Fibroblast of lung (primary cell): ENCODE measurements at regions not wholly inside any gene's neighbourhood (a gene's known extent, or its start where the extent isn't known, plus 50 kb on each side); places are given as distances from the start of the nearest gene placed in this dataset.

ENCODE experiments used
- DNase-seq, 2 donors: peaks; one replicate each; pipeline versions ENCODE4 v3.0.0 to v3.0.0-alpha.2; 2010; ENCODE audit warnings: low read depth in 2 of 2
- H2AFZ ChIP-seq: 2 replicates; pipeline ENCODE4 v1.5.1; 2012; ENCODE audit warnings: low read length, control low read depth, inconsistent platforms
- H3K27ac ChIP-seq: 2 replicates; pipeline ENCODE4 v1.5.1; 2011; ENCODE audit warnings: low read length, control low read depth; ENCODE audit not compliant: insufficient read depth
- H3K27me3 ChIP-seq: 2 replicates; pipeline ENCODE4 v1.5.1; 2011; ENCODE audit warnings: mild to moderate bottlenecking, low read length; ENCODE audit not compliant: control insufficient read depth, insufficient read depth
- H3K36me3 ChIP-seq: 2 replicates; pipeline ENCODE4 v1.5.1; 2011; ENCODE audit warnings: low read length; ENCODE audit not compliant: control insufficient read depth, insufficient read depth
- H3K4me1 ChIP-seq: 2 replicates; pipeline ENCODE4 v1.5.1; 2011; ENCODE audit warnings: low read length; ENCODE audit not compliant: control insufficient read depth, insufficient read depth; ENCODE audit errors: extremely low read depth
- H3K4me2 ChIP-seq: 2 replicates; pipeline ENCODE4 v1.5.1; 2011; ENCODE audit warnings: low read length, control low read depth; ENCODE audit not compliant: insufficient read depth; ENCODE audit errors: extremely low read depth
- H3K4me3 ChIP-seq, 4 experiments: fragments of 200-600 bp in 1 of 4; sonication (generic) in 1 of 4; replicated peaks in 1 of 4; 2 replicates each; pipeline ENCODE4 v1.5.1; 2011 to 2016; ENCODE audit warnings: low read length in 4 of 4, low read depth in 3 of 4, mild to moderate bottlenecking in 3 of 4, control low read depth in 2 of 4, inconsistent platforms in 1 of 4, mixed read lengths in 1 of 4; ENCODE audit not compliant: insufficient read depth in 1 of 4; ENCODE audit errors: control extremely low read depth in 1 of 4
- H3K79me2 ChIP-seq: 2 replicates; pipeline ENCODE4 v1.5.1; 2012; ENCODE audit warnings: mild to moderate bottlenecking, low read length, inconsistent platforms; ENCODE audit not compliant: control insufficient read depth, insufficient read depth
- H3K9ac ChIP-seq: 2 replicates; pipeline ENCODE4 v1.5.1; 2011; ENCODE audit warnings: mild to moderate bottlenecking, low read length, control low read depth; ENCODE audit not compliant: insufficient read depth
- H3K9me3 ChIP-seq: 2 replicates; pipeline ENCODE4 v1.5.1; 2012; ENCODE audit warnings: low read depth, low read length; ENCODE audit not compliant: control insufficient read depth, insufficient read depth
- H4K20me1 ChIP-seq: 2 replicates; pipeline ENCODE4 v1.5.1; 2011; ENCODE audit warnings: low read length; ENCODE audit not compliant: control insufficient read depth, insufficient read depth; ENCODE audit errors: extremely low read depth
- CTCF ChIP-seq, 2 donors: IDR thresholded peaks in 1 of 2; conservative IDR thresholded peaks in 1 of 2; 1 replicate in 1 of 2; 2 replicates in 1 of 2; pipeline ENCODE4 v1.5.1; 2011 to 2012; ENCODE audit warnings: low read length in 2 of 2, control low read depth in 1 of 2, inconsistent platforms in 1 of 2, low read depth in 1 of 2, mild to moderate bottlenecking in 1 of 2
- EZH2 ChIP-seq: IDR thresholded peaks from 2 replicates; pipeline ENCODE4 v1.5.1; 2012; ENCODE audit warnings: low read length, control low read depth, mild to moderate bottlenecking; ENCODE audit errors: missing control alignments

- Histone ChIP-seq H3K79me2 (no peaks in the 10 kb centered on the region), H3K4me2 (no peak overlapping the region), H3K9me3 (no peaks in the 10 kb centered on the region), H3K27me3 (no peaks in the 10 kb centered on the region), H3K27ac (no peak overlapping the region), H3K4me3 (no peak overlapping the region), H3K36me3 (no peaks in the 10 kb centered on the region), H2AFZ (no peak overlapping the region), H3K9ac (no peak overlapping the region), H4K20me1 (no peaks in the 10 kb centered on the region), H3K4me1 (no peaks in the 10 kb centered on the region)
- TF ChIP-seq CTCF (conservative IDR thresholded peaks at IDR 0.05 in 1 of 2, IDR thresholded peaks at IDR 0.05 in 1 of 2; ENCODE audit: low read depth in 1 of 2, low read length in 2 of 2): no peak
- TF ChIP-seq EZH2: no peak
- DNase-seq: peak in 1 of 2 donors; percentile 28
Observed at GRCh38 chr7:47045207-47046051, 536.5 kb downstream of the TNS3 start.

GRCh38 chr7:47044625-47045024 lies 537.3 kb downstream of the TNS3 start:
- H3K4me2 ChIP-seq: no peak overlapping the region
- no peaks in the 10 kb centered on the region for H3K27me3 ChIP-seq
- no peaks in the 10 kb centered on the region for H3K36me3 ChIP-seq
- no peak overlapping the region for H3K4me3 ChIP-seq
- no peak overlapping the region for H3K9ac ChIP-seq
- H4K20me1 ChIP-seq: no peaks in the 10 kb centered on the region
- no peaks in the 10 kb centered on the region for H3K9me3 ChIP-seq
- no peaks in the 10 kb centered on the region for H3K79me2 ChIP-seq
- no peak overlapping the region for H3K27ac ChIP-seq
- TF ChIP-seq CTCF (conservative IDR thresholded peaks at IDR 0.05 in 1 of 2, IDR thresholded peaks at IDR 0.05 in 1 of 2; ENCODE audit: low read depth in 1 of 2, low read length in 2 of 2): no peak
- no peak for TF ChIP-seq EZH2
- no peaks in the 10 kb centered on the region for H3K4me1 ChIP-seq
- DNase-seq: no peak
- no peak overlapping the region for H2AFZ ChIP-seq

- Histone ChIP-seq H3K36me3 (no peaks in the 10 kb centered on the region), H2AFZ (no peak overlapping the region), H3K4me2 (no peak overlapping the region), H3K79me2 (no peaks in the 10 kb centered on the region), H3K9ac (no peak overlapping the region), H3K27me3 (no peaks in the 10 kb centered on the region), H3K4me1 (no peaks in the 10 kb centered on the region), H3K9me3 (no peaks in the 10 kb centered on the region), H4K20me1 (no peaks in the 10 kb centered on the region), H3K27ac (no peak overlapping the region), H3K4me3 (no peak overlapping the region)
- no peak for TF ChIP-seq CTCF (conservative IDR thresholded peaks at IDR 0.05 in 1 of 2, IDR thresholded peaks at IDR 0.05 in 1 of 2; ENCODE audit: low read depth in 1 of 2, low read length in 2 of 2)
- TF ChIP-seq EZH2: no peak
- DNase-seq: no peak
Observed at GRCh38 chr7:47043304-47043703, 538.6 kb downstream of the TNS3 start.
